ENCODE measurements at regions not wholly inside any gene's neighbourhood (a gene's known extent, or its start where the extent isn't known, plus 50 kb on each side); places are given as distances from the start of the nearest gene placed in this dataset.

GRCh38 chr4:17398805-17399204 lies 113.1 kb downstream of the QDPR start:
- no peak for TF ChIP-seq CTCF (IDR thresholded peaks at IDR 0.05)
- TF ChIP-seq EP300 (IDR thresholded peaks at IDR 0.05): no peak
- no peak for TF ChIP-seq POLR2A (IDR thresholded peaks at IDR 0.05)
- no peak for TF ChIP-seq POLR2AphosphoS5 (IDR thresholded peaks at IDR 0.05)

Measured in suprapubic skin (tissue), 4 donors.